CD14-positive monocyte (primary cell): ENCODE measurements at regions not wholly inside any gene's neighbourhood (a gene's known extent, or its start where the extent isn't known, plus 50 kb on each side); places are given as distances from the start of the nearest gene placed in this dataset.

ENCODE experiments used
- DNase-seq, 3 donors: peaks; one replicate each; pipeline ENCODE4 v3.0.0-alpha.2; 2011 to 2022
- H2AFZ ChIP-seq: 2 replicates; pipeline ENCODE4 v1.6.0; 2012; ENCODE audit warnings: mild to moderate bottlenecking, low read depth, low read length, inconsistent platforms; ENCODE audit not compliant: insufficient read depth, poor library complexity, severe bottlenecking
- H3K27ac ChIP-seq, 2 donors: 1 replicate in 1 of 2; 2 replicates in 1 of 2; pipeline ENCODE4 v1.5.1; 2012 to 2013; ENCODE audit warnings: low read length in 2 of 2, control low read depth in 1 of 2, inconsistent platforms in 1 of 2, low read depth in 1 of 2, mild to moderate bottlenecking in 1 of 2
- H3K27me3 ChIP-seq, 2 donors: one replicate each; pipeline versions ENCODE4 v1.6.0 to v1.6.1; 2011 to 2013; ENCODE audit warnings: low read length in 2 of 2; ENCODE audit not compliant: control insufficient read depth in 2 of 2, insufficient read depth in 2 of 2
- H3K36me3 ChIP-seq, 2 donors: replicated peaks in 1 of 2; 1 replicate in 1 of 2; 2 replicates in 1 of 2; pipeline versions ENCODE4 v1.5.1 to v1.6.1; 2012 to 2013; ENCODE audit warnings: low read length in 2 of 2, control low read depth in 1 of 2, inconsistent platforms in 1 of 2, mild to moderate bottlenecking in 1 of 2; ENCODE audit not compliant: insufficient read depth in 2 of 2, control insufficient read depth in 1 of 2
- H3K4me1 ChIP-seq, 2 donors: 1 replicate in 1 of 2; 2 replicates in 1 of 2; pipeline versions ENCODE4 v1.5.1 to v1.6.1; 2012 to 2013; ENCODE audit warnings: low read length in 2 of 2, control low read depth in 1 of 2, inconsistent platforms in 1 of 2, mild to moderate bottlenecking in 1 of 2, moderate library complexity in 1 of 2; ENCODE audit not compliant: insufficient read depth in 2 of 2, control insufficient read depth in 1 of 2
- H3K4me2 ChIP-seq: replicated peaks from 2 replicates; pipeline ENCODE3; 2012; ENCODE audit warnings: low read length, moderate library complexity, mild to moderate bottlenecking; ENCODE audit not compliant: poor library complexity, severe bottlenecking; ENCODE audit errors: extremely low read depth
- H3K4me3 ChIP-seq, 3 experiments: fragments of 200-600 bp in 1 of 3; sonication (generic) in 1 of 3; replicated peaks in 1 of 3; 1 replicate in 2 of 3; 2 replicates in 1 of 3; pipeline ENCODE4 v1.5.1; 2011 to 2013; ENCODE audit warnings: low read length in 3 of 3, mild to moderate bottlenecking in 3 of 3, control low read depth in 2 of 3, low read depth in 2 of 3, inconsistent platforms in 1 of 3, moderate library complexity in 1 of 3
- H3K79me2 ChIP-seq: 2 replicates; pipeline ENCODE4 v1.6.0; 2012; ENCODE audit warnings: mild to moderate bottlenecking, control low read depth, inconsistent platforms, low read length, moderate library complexity; ENCODE audit not compliant: insufficient read depth
- H3K9ac ChIP-seq: 2 replicates; pipeline ENCODE4 v1.6.0; 2017; ENCODE audit warnings: low read length, mild to moderate bottlenecking; ENCODE audit not compliant: insufficient read depth, poor library complexity, severe bottlenecking
- H3K9me3 ChIP-seq, 2 donors: replicated peaks in 1 of 2; 1 replicate in 1 of 2; 2 replicates in 1 of 2; pipeline versions ENCODE4 v1.5.1 to v1.6.1; 2012 to 2013; ENCODE audit warnings: low read length in 2 of 2, control low read depth in 1 of 2; ENCODE audit not compliant: control insufficient read depth in 1 of 2, insufficient read depth in 1 of 2
- H4K20me1 ChIP-seq: 2 replicates; pipeline ENCODE4 v1.6.0; 2012; ENCODE audit warnings: mild to moderate bottlenecking, low read length, control low read depth, moderate library complexity; ENCODE audit not compliant: insufficient read depth
- H3K27ac Mint-ChIP-seq, 7 donors: one replicate each; pipeline ENCODE4 v1.8.0; 2020; ENCODE audit warnings: mild to moderate bottlenecking in 7 of 7, mixed read lengths in 7 of 7, moderate library complexity in 6 of 7, inconsistent platforms in 2 of 7
- H3K27me3 Mint-ChIP-seq, 3 donors: one replicate each; pipeline ENCODE4 v1.8.0; 2021 to 2022; ENCODE audit warnings: low read depth in 3 of 3, mild to moderate bottlenecking in 3 of 3, mixed read lengths in 3 of 3, moderate library complexity in 3 of 3, inconsistent platforms in 1 of 3
- H3K36me3 Mint-ChIP-seq, 2 donors: one replicate each; pipeline ENCODE4 v1.8.0; 2020; ENCODE audit warnings: mixed read lengths in 2 of 2, inconsistent platforms in 1 of 2, mild to moderate bottlenecking in 1 of 2
- H3K4me1 Mint-ChIP-seq: one replicate; pipeline ENCODE4 v1.8.0; 2020; ENCODE audit warnings: mild to moderate bottlenecking, mixed read lengths
- H3K4me3 Mint-ChIP-seq, 2 donors: one replicate each; pipeline ENCODE4 v1.8.0; 2020; ENCODE audit warnings: mild to moderate bottlenecking in 2 of 2, mixed read lengths in 2 of 2, moderate library complexity in 1 of 2
- H3K9me3 Mint-ChIP-seq, 7 donors: one replicate each; pipeline ENCODE4 v1.8.0; 2020 to 2022; ENCODE audit warnings: mixed read lengths in 7 of 7, mild to moderate bottlenecking in 6 of 7, moderate library complexity in 6 of 7, inconsistent platforms in 2 of 7
- WGBS: methylation state at CpG from one replicate; pipeline ENCODE4 v1.1.5; 2013; ENCODE audit warnings: missing lambda C conversion rate; ENCODE audit not compliant: insufficient coverage; 5-methylcytosine and 5-hydroxymethylcytosine counted together
- intact Hi-C, 2 donors: fragments of 100-400 bp; cut with micrococcal nuclease; formaldehyde crosslinking; loops; one replicate each; pipeline versions ENCODE4 v1.15.0 to v1.15.1; 2023
- TF ChIP-seq, protein P1 (sequence below): fragments of 200-600 bp; IDR thresholded peaks from one replicate; pipeline ENCODE4 v1.8.0; 2022; ENCODE audit warnings: antibody characterized with exemption, mild to moderate bottlenecking

DNA sequence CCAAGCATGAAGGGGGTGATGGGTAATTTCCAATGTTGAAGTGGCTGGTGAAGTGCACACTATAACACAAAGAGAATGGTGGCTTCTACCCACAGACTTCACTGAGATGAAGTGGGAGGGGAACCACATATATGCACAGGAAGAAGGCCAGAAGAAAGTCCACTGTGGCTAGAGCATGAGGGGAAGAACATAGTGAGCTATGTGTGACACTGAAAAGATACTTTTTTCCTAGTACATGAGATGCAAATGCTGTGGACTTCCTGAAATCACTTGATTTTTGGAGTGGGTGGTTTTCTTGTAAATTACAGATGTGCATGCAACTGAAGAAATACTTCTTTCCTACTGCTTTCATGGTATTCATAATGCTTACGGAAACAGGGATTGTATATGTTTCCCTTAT is 115.6 kb upstream of the PHYHIPL start:
- no peaks in the 10 kb centered on the region for H3K79me2 ChIP-seq
- no peak for DNase-seq
- no peak overlapping the region for H3K4me3 ChIP-seq
- no peak overlapping the region for H3K9ac ChIP-seq
- H3K27ac ChIP-seq: no peak overlapping the region
- H2AFZ ChIP-seq: no peak overlapping the region
- H4K20me1 ChIP-seq: no peaks in the 10 kb centered on the region
- H3K9me3 Mint-ChIP-seq: peaks cover 0 to 8% (median 5%) of the 10 kb centered on the region in 7 donors
- H3K9me3 ChIP-seq: no peaks in the 10 kb centered on the region
- no peak overlapping the region for H3K27ac Mint-ChIP-seq
- no peaks in the 10 kb centered on the region for H3K36me3 ChIP-seq
- intact Hi-C loops: no loop called here
- peaks cover 0 to 2% (median 1%) of the 10 kb centered on the region in 3 donors for H3K27me3 Mint-ChIP-seq
- H3K27me3 ChIP-seq: no peaks in the 10 kb centered on the region
- H3K4me1 Mint-ChIP-seq: no peaks in the 10 kb centered on the region
- H3K4me1 ChIP-seq: no peaks in the 10 kb centered on the region
- no peak overlapping the region for H3K4me2 ChIP-seq
- no peak overlapping the region for H3K4me3 Mint-ChIP-seq
- TF ChIP-seq, protein P1, sequence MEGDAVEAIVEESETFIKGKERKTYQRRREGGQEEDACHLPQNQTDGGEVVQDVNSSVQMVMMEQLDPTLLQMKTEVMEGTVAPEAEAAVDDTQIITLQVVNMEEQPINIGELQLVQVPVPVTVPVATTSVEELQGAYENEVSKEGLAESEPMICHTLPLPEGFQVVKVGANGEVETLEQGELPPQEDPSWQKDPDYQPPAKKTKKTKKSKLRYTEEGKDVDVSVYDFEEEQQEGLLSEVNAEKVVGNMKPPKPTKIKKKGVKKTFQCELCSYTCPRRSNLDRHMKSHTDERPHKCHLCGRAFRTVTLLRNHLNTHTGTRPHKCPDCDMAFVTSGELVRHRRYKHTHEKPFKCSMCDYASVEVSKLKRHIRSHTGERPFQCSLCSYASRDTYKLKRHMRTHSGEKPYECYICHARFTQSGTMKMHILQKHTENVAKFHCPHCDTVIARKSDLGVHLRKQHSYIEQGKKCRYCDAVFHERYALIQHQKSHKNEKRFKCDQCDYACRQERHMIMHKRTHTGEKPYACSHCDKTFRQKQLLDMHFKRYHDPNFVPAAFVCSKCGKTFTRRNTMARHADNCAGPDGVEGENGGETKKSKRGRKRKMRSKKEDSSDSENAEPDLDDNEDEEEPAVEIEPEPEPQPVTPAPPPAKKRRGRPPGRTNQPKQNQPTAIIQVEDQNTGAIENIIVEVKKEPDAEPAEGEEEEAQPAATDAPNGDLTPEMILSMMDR: no peak
- no CpG with 5 or more reads among the region's 1 CpG for WGBS
- H3K36me3 Mint-ChIP-seq: no peaks in the 10 kb centered on the region

DNA sequence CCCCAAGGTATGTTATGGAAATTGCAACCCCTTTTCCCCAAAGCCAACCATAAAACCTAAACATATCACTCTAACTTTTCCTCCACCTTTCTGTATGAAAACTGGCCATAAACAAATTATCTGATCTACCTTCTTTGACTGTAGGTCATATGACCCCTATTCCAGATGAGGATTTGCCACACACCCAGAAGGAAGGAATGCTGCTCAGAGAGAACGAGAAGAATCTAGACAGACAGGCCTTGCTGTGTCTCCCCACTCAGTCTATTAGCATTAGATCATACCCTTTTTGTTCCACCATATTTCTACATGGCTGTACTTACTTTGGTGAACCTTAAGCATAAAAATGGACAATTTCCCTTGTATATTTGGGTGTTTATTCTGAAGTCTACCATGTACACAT is 113.0 kb upstream of the PHYHIPL start:
- H3K4me1 ChIP-seq: no peaks in the 10 kb centered on the region
- no peaks in the 10 kb centered on the region for H3K79me2 ChIP-seq
- Mint-ChIP-seq H3K9me3 (peaks cover 0 to 9% (median 5%) of the 10 kb centered on the region in 7 donors), H3K4me1 (no peaks in the 10 kb centered on the region), H3K27me3 (peaks cover 0 to 2% (median 1%) of the 10 kb centered on the region in 3 donors), H3K36me3 (no peaks in the 10 kb centered on the region), H3K27ac (no peak overlapping the region), H3K4me3 (no peak overlapping the region)
- no peak overlapping the region for H3K9ac ChIP-seq
- H2AFZ ChIP-seq: no peak overlapping the region
- intact Hi-C loops: no loop called here
- no peaks in the 10 kb centered on the region for H3K27me3 ChIP-seq
- no peaks in the 10 kb centered on the region for H3K9me3 ChIP-seq
- no peak overlapping the region for H3K4me3 ChIP-seq
- no peak for DNase-seq
- H3K4me2 ChIP-seq: no peak overlapping the region
- WGBS: no CpG with 5 or more reads among the region's 1 CpG
- H4K20me1 ChIP-seq: no peaks in the 10 kb centered on the region
- TF ChIP-seq, protein P1: no peak
- no peaks in the 10 kb centered on the region for H3K36me3 ChIP-seq
- H3K27ac ChIP-seq: no peak overlapping the region
